GM12878 (cell line): ENCODE measurements at regions not wholly inside any gene's neighbourhood (a gene's known extent, or its start where the extent isn't known, plus 50 kb on each side); places are given as distances from the start of the nearest gene placed in this dataset.

Experiments
- CREM ChIP-seq: IDR thresholded peaks from 2 replicates; pipeline ENCODE4 v1.6.1; 2014; ENCODE audit warnings: antibody characterized with exemption, low read depth
- GATAD2B ChIP-seq: fragments of 450-650 bp; conservative IDR thresholded peaks from 2 replicates; pipeline ENCODE4 v1.6.1; 2017; ENCODE audit warnings: low read depth, mild to moderate bottlenecking, moderate library complexity
- HCFC1 ChIP-seq: fragments of 150-350 bp; IDR thresholded peaks from 2 replicates; pipeline ENCODE4 v1.6.1; 2014; ENCODE audit warnings: low read length
- NFXL1 ChIP-seq: fragments of 450-650 bp; IDR thresholded peaks from 2 replicates; pipeline ENCODE4 v1.6.1; 2017; ENCODE audit warnings: antibody characterized with exemption, mild to moderate bottlenecking, borderline replicate concordance
- SMARCA5 ChIP-seq: fragments of 450-650 bp; IDR thresholded peaks from 2 replicates; pipeline ENCODE4 v1.6.1; 2017; ENCODE audit warnings: mild to moderate bottlenecking
- SREBF1 ChIP-seq: IDR thresholded peaks from 2 replicates; pipeline ENCODE4 v1.6.1; 2012; ENCODE audit warnings: mild to moderate bottlenecking, low read length
- YY1 ChIP-seq: IDR thresholded peaks from 2 replicates; pipeline ENCODE4 v1.6.1; 2011; ENCODE audit warnings: low read depth, mild to moderate bottlenecking, low read length
- TF ChIP-seq, protein P1 (sequence below): fragments of 450-650 bp; formaldehyde crosslinking; IDR thresholded peaks from 2 replicates; pipeline ENCODE4 v1.4.0; 2020; ENCODE audit warnings: mild to moderate bottlenecking, moderate library complexity
- TF ChIP-seq, protein P2 (sequence below): fragments of 450-650 bp; IDR thresholded peaks from 2 replicates; pipeline ENCODE4 v1.6.1; 2018; ENCODE audit warnings: borderline replicate concordance, mild to moderate bottlenecking; ENCODE audit not compliant: partially characterized antibody
- TF ChIP-seq, protein P3 (sequence below): IDR thresholded peaks from 2 replicates; pipeline ENCODE4 v1.6.1; 2012; ENCODE audit warnings: low read length, inconsistent platforms

DNA sequence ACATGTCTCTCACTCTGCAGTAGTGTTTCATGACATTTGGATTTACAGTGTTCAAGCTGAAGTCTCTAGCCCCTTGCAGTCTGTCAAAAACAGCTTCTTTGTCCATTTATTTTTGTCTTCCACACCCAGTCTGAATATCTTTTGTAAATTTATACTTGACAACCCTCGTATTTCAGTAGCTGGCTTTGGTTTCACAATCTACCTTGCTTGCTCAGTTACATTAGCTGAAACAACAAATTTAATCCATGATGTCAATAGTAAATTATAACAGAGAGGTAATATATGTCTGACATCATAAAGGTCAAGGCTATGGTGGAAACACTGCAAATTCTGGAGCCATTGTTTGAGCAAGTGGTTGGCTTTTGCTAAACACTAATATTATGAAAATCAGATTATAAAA is 328.7 kb downstream of the MTX2 start (continued):
- TF ChIP-seq, protein P1, sequence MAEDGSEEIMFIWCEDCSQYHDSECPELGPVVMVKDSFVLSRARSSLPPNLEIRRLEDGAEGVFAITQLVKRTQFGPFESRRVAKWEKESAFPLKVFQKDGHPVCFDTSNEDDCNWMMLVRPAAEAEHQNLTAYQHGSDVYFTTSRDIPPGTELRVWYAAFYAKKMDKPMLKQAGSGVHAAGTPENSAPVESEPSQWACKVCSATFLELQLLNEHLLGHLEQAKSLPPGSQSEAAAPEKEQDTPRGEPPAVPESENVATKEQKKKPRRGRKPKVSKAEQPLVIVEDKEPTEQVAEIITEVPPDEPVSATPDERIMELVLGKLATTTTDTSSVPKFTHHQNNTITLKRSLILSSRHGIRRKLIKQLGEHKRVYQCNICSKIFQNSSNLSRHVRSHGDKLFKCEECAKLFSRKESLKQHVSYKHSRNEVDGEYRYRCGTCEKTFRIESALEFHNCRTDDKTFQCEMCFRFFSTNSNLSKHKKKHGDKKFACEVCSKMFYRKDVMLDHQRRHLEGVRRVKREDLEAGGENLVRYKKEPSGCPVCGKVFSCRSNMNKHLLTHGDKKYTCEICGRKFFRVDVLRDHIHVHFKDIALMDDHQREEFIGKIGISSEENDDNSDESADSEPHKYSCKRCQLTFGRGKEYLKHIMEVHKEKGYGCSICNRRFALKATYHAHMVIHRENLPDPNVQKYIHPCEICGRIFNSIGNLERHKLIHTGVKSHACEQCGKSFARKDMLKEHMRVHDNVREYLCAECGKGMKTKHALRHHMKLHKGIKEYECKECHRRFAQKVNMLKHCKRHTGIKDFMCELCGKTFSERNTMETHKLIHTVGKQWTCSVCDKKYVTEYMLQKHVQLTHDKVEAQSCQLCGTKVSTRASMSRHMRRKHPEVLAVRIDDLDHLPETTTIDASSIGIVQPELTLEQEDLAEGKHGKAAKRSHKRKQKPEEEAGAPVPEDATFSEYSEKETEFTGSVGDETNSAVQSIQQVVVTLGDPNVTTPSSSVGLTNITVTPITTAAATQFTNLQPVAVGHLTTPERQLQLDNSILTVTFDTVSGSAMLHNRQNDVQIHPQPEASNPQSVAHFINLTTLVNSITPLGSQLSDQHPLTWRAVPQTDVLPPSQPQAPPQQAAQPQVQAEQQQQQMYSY: no peak
- TF ChIP-seq YY1 (no peak), NFXL1 (no peak), HCFC1 (no peak), CREM (no peak), GATAD2B (no peak), SREBF1 (no peak), SMARCA5 (no peak)
- TF ChIP-seq, protein P2, sequence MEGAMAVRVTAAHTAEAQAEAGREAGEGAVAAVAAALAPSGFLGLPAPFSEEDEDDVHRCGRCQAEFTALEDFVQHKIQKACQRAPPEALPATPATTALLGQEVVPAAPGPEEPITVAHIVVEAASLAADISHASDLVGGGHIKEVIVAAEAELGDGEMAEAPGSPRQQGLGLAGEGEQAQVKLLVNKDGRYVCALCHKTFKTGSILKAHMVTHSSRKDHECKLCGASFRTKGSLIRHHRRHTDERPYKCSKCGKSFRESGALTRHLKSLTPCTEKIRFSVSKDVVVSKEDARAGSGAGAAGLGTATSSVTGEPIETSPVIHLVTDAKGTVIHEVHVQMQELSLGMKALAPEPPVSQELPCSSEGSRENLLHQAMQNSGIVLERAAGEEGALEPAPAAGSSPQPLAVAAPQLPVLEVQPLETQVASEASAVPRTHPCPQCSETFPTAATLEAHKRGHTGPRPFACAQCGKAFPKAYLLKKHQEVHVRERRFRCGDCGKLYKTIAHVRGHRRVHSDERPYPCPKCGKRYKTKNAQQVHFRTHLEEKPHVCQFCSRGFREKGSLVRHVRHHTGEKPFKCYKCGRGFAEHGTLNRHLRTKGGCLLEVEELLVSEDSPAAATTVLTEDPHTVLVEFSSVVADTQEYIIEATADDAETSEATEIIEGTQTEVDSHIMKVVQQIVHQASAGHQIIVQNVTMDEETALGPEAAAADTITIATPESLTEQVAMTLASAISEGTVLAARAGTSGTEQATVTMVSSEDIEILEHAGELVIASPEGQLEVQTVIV: no peak
- TF ChIP-seq, protein P3, sequence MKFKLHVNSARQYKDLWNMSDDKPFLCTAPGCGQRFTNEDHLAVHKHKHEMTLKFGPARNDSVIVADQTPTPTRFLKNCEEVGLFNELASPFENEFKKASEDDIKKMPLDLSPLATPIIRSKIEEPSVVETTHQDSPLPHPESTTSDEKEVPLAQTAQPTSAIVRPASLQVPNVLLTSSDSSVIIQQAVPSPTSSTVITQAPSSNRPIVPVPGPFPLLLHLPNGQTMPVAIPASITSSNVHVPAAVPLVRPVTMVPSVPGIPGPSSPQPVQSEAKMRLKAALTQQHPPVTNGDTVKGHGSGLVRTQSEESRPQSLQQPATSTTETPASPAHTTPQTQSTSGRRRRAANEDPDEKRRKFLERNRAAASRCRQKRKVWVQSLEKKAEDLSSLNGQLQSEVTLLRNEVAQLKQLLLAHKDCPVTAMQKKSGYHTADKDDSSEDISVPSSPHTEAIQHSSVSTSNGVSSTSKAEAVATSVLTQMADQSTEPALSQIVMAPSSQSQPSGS: no peak
